Adrenal gland (tissue), 9 donors: ENCODE measurements at regions not wholly inside any gene's neighbourhood (a gene's known extent, or its start where the extent isn't known, plus 50 kb on each side); places are given as distances from the start of the nearest gene placed in this dataset.

Experiments
- DNase-seq, 7 donors: peaks; one replicate each; pipeline ENCODE4 v3.0.0-alpha.2; 2019 to 2020
- H3K27ac ChIP-seq, 5 donors: fragments of 200-600 bp; sonication (generic) in 4 of 5; 1 replicate in 3 of 5; 2 replicates in 2 of 5; pipeline versions ENCODE4 v1.5.1 to v1.8.0; 2016 to 2020; ENCODE audit warnings: mild to moderate bottlenecking in 1 of 5
- H3K27me3 ChIP-seq: fragments of 200-600 bp; 2 replicates; pipeline ENCODE4 v1.8.0; 2021
- H3K36me3 ChIP-seq, 2 donors: fragments of 200-600 bp; replicated peaks in 1 of 2; 1 replicate in 1 of 2; 2 replicates in 1 of 2; pipeline versions ENCODE4 v1.5.1 to v1.8.0; 2018 to 2022
- H3K4me1 ChIP-seq, 2 donors: fragments of 200-600 bp; replicated peaks in 1 of 2; 1 replicate in 1 of 2; 2 replicates in 1 of 2; pipeline versions ENCODE4 v1.5.1 to v1.8.0; 2018 to 2021
- H3K4me3 ChIP-seq, 4 donors: fragments of 200-600 bp; sonication (generic) in 3 of 4; one replicate each; pipeline ENCODE4 v1.5.1; 2016 to 2018
- H3K9me3 ChIP-seq, 3 donors: fragments of 200-600 bp; sonication (generic) in 1 of 3; replicated peaks in 1 of 3; 1 replicate in 2 of 3; 2 replicates in 1 of 3; pipeline versions ENCODE4 v1.5.1 to v1.8.0; 2016 to 2021
- POLR2A ChIP-seq, 2 donors: fragments of 450-650 bp; IDR thresholded peaks; one replicate each; pipeline ENCODE4 v1.6.1; 2017; ENCODE audit warnings: antibody characterized with exemption in 2 of 2, mild to moderate bottlenecking in 2 of 2, moderate library complexity in 1 of 2
- WGBS, 4 donors: extraction: QIAGEN DNeasy Blood & Tissue Kit in 2 of 4; methylation state at CpG; one replicate each; pipeline versions ENCODE4 v1.1.5 to v1.1.7; 2013 to 2017; 5-methylcytosine and 5-hydroxymethylcytosine counted together
- intact Hi-C, 2 donors: fragments of 100-400 bp; cut with DNase I; formaldehyde crosslinking; loops; one replicate each; pipeline versions ENCODE4 v1.14.1 to v1.15.0; 2022 to 2023
- TF ChIP-seq, protein P1 (sequence below), 6 experiments: fragments of 450-650 bp in 4 of 6; fragments of 200-600 bp in 2 of 6; sonication (generic) in 1 of 6; IDR thresholded peaks; 1 replicate in 5 of 6; 2 replicates in 1 of 6; pipeline versions ENCODE4 v1.5.1 to v1.8.0; 2016 to 2021; ENCODE audit warnings: antibody characterized with exemption in 6 of 6, mild to moderate bottlenecking in 2 of 6, moderate library complexity in 1 of 6
- donor health status: healthy with polysubstance abuse.
- donor health status: Bipolar disorder and iron deficiency.
- donor health status: DM: yes; HTN: yes; CAD: no.
- donor health status: DM: no; HTN: no; CAD: no.
- donor health status: DM: no; HTN: no; CAD: no.

DNA sequence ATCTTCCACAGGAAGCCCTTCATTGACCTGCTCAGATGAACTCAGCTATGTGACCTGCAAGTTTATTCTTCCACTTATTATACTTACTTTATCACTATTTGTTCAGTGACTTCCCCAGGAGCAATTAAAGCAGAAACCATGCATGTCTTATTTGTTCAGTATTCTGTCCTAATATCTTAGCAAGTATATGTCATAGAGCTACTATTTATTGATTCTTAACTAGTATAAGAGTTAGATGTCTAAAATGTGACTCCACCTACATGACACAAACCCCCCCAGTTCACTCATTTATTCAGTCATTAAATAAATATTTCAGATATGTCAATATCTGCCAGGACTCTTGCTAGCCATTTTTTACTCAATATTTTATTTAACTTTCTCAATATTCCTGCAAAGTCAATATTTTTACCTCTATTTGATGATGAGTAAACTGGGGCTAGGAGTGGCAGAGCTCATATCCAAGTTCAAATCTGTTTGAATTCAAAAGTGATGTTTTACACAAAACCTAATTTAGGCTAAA, 469.0 kb upstream of the USP24 start:
- no peaks in the 10 kb centered on the region for H3K27me3 ChIP-seq
- DNase-seq: no peak
- no peaks in the 10 kb centered on the region for H3K4me1 ChIP-seq
- intact Hi-C loops: no loop called here
- no peaks in the 10 kb centered on the region for H3K36me3 ChIP-seq
- no peaks in the 10 kb centered on the region for H3K9me3 ChIP-seq
- H3K4me3 ChIP-seq: no peak overlapping the region
- TF ChIP-seq, protein P1, sequence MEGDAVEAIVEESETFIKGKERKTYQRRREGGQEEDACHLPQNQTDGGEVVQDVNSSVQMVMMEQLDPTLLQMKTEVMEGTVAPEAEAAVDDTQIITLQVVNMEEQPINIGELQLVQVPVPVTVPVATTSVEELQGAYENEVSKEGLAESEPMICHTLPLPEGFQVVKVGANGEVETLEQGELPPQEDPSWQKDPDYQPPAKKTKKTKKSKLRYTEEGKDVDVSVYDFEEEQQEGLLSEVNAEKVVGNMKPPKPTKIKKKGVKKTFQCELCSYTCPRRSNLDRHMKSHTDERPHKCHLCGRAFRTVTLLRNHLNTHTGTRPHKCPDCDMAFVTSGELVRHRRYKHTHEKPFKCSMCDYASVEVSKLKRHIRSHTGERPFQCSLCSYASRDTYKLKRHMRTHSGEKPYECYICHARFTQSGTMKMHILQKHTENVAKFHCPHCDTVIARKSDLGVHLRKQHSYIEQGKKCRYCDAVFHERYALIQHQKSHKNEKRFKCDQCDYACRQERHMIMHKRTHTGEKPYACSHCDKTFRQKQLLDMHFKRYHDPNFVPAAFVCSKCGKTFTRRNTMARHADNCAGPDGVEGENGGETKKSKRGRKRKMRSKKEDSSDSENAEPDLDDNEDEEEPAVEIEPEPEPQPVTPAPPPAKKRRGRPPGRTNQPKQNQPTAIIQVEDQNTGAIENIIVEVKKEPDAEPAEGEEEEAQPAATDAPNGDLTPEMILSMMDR (IDR thresholded peaks at IDR 0.05): no peak
- TF ChIP-seq POLR2A (IDR thresholded peaks at IDR 0.05): no peak
- no peak overlapping the region for H3K27ac ChIP-seq

GRCh38 chr1:55682198-55682597, 467.0 kb upstream of the USP24 start:
- H3K4me1 ChIP-seq: no peaks in the 10 kb centered on the region
- intact Hi-C loops: no loop called here
- no peaks in the 10 kb centered on the region for H3K27me3 ChIP-seq
- H3K36me3 ChIP-seq: no peaks in the 10 kb centered on the region
- WGBS, 4 donors: 81 to 91% (median 85%) methylated on average over 3 of the region's 3 CpGs
- H3K9me3 ChIP-seq: no peaks in the 10 kb centered on the region
- H3K27ac ChIP-seq: no peak overlapping the region
- TF ChIP-seq, protein P1 (IDR thresholded peaks at IDR 0.05): no peak
- TF ChIP-seq POLR2A (IDR thresholded peaks at IDR 0.05): no peak
- DNase-seq: no peak
- no peak overlapping the region for H3K4me3 ChIP-seq

- Histone ChIP-seq H3K9me3 (no peaks in the 10 kb centered on the region), H3K4me3 (no peak overlapping the region), H3K27ac (no peak overlapping the region), H3K36me3 (no peaks in the 10 kb centered on the region), H3K27me3 (no peaks in the 10 kb centered on the region), H3K4me1 (no peaks in the 10 kb centered on the region)
- TF ChIP-seq, protein P1 (IDR thresholded peaks at IDR 0.05): no peak
- TF ChIP-seq POLR2A (IDR thresholded peaks at IDR 0.05): no peak
- no peak for DNase-seq
- intact Hi-C loops: no loop called here
These were observed 464.8 kb upstream of the USP24 start for GRCh38 chr1:55679971-55680370.

DNA sequence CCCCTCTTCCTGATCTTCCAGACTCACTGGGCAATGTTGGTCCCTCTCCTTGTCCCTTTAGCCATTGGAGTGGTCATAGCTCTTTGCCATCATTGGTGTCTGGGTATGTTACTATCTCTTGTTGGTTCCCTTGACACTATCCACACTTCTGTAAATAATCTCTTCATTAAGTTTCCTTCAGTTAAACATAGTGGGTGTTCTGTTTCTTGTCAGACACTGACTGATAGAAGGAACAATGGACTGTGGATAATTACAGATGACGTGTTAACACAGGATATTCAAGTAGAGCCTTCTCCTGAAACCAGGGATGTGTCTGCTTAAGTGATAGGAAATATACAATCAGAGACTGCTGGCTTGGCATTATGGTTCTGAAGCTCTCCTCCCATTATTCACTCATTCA, 458.3 kb upstream of the USP24 start:
- intact Hi-C loops: no loop called here
- WGBS, 4 donors: 70 to 79% (median 76%) methylated on average over 1 of the region's 1 CpG
- TF ChIP-seq POLR2A (IDR thresholded peaks at IDR 0.05): no peak
- TF ChIP-seq, protein P1 (IDR thresholded peaks at IDR 0.05): no peak
- DNase-seq: no peak
- Histone ChIP-seq H3K27me3 (no peaks in the 10 kb centered on the region), H3K4me1 (no peaks in the 10 kb centered on the region), H3K27ac (no peak overlapping the region), H3K9me3 (no peaks in the 10 kb centered on the region), H3K36me3 (no peaks in the 10 kb centered on the region), H3K4me3 (no peak overlapping the region)
